ENCODE measurements at regions not wholly inside any gene's neighbourhood (a gene's known extent, or its start where the extent isn't known, plus 50 kb on each side); places are given as distances from the start of the nearest gene placed in this dataset.

- DNase-seq (ENCODE audit: low read depth): no peak
Observed at GRCh38 chr2:144281476-144281875, 238.4 kb downstream of the ZEB2 start.

DNA sequence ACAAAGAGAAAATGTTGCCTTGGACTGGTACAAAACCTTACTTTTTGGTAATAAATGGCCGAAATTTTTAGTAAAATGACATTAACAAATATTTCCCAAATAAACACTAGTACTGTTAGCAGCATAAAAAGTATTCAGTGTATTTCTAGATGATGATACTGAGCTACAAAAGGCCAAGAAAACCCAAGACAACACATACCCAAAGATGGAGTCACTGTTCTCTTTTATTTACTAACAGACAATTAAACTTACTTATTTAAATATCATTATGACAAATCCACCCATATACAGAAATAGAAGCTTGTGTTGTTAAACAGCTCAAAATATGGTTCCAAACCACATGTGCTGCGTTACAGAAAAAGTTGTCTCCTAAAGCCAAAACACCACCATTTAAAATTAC, 239.9 kb downstream of the ZEB2 start:
- no peak for DNase-seq (ENCODE audit: low read depth)

DNA sequence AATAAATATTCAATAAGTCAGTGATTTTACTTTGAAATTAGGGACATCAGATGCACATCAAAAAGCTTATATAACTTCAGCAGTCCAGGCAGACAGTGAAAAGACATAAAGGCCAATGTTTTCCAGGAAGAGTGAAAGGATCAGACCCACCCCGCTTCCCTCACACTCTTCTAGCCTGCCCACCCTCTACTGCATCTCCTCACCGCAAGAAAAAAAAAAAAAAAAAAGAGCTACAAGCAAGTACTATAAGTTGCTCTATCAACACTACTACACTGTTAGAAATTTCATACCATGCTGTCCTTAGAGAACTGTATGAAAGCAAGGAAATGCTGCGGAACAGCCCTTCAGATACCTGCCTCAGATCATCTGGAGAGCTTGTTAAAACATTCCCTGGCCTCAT, 240.8 kb downstream of the ZEB2 start:
- DNase-seq (ENCODE audit: low read depth): no peak

DNA sequence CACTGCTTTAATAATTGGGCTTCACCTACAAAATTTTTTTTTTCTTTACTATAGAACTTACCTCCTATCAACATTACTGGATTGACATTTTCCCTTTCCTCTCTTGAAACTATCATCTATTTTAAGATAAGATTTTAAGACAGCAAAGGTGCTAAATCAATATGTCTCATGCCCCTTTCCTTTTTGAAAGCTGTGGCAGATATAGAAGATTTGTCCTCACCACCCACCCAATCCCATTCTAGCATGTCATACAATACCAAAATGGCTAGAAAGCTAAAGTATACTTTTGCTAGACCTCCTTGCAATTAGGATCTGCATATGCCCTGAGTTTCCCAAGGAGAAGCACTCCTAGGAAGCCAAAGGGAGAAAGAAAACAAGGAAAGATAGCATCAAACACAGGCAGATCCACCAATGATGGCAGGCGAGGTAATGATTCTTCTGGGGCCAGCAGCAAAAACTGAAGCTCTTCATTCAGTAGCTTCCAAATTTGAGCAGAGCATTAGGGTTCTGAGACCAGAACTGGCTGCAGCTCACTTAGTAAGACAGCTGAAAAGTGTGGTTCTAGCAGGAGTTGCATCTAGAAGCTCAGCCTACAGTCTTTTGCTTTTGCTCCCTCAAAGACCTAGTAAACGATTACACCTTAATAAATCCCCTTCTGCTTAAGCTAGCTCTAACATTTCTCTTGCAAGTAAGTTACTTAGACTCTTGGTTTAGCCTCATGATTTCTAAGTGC, 242.1 kb downstream of the ZEB2 start:
- no peak for DNase-seq (ENCODE audit: low read depth)

- DNase-seq (ENCODE audit: low read depth): no peak
Observed at GRCh38 chr2:144275340-144275739, 244.6 kb downstream of the ZEB2 start.

DNA sequence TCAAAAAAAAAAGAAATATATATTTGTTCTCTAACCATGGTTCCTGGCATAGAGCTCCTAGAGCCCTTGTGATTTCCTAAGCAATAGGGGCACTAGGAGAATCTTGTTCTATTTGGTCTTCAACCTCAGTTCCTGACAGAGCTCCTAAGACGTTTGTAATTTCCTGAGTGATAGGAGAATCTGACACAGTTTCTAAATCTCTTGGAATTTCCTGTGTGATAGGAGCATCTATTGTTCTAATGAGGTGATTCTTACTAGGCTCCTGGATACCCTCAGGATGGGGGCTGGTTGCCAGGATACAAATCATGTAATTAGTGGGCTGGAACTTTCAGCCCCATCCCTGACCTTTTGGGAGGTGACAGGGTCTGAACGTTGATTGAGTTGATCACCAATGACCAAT, 245.8 kb downstream of the ZEB2 start:
- no peak for DNase-seq (ENCODE audit: low read depth)

DNA sequence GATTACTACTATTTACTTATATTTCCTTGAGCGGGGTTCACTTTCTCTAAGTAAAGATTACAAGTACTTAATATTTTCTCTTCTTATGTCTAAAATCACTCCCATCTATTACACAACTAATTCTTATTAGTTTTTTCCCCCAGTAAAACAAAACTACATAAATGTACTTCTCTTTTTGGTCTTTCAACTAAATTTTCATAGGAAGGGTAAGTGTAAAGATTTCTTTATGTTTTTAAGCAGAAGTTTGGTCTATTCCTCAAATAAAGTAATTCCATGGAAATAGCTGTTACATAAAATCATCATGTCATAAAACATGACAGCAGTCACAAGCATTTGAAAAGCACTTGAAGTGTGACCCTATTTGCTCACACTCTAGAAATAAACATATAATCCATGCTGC, 249.0 kb downstream of the ZEB2 start:
- DNase-seq (ENCODE audit: low read depth): no peak

GRCh38 chr2:144268036-144268678, 251.8 kb downstream of the ZEB2 start:
- no peak for DNase-seq (ENCODE audit: low read depth)

DNA sequence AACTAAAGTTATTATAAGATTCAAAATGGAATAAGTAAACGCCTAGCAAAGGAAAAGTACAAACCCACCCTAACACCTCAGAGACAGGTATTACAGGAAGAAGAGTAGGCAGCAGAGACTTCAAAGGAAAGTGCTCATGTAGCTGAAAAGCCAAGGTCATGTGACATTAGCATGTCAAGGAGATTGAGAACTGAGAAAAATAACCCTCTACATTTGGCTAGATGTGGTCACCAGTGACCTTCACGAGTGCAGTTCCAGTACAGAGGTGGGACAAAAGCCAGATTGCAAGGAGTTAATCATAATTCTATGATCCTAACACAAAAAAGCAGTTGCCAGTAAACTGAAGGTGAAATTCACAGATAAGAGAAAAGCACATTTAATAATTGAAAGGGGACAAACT, 252.7 kb downstream of the ZEB2 start:
- no peak for DNase-seq (ENCODE audit: low read depth)

- no peak for DNase-seq (ENCODE audit: low read depth)
Observed at GRCh38 chr2:144265654-144266053, 254.3 kb downstream of the ZEB2 start.

DNA sequence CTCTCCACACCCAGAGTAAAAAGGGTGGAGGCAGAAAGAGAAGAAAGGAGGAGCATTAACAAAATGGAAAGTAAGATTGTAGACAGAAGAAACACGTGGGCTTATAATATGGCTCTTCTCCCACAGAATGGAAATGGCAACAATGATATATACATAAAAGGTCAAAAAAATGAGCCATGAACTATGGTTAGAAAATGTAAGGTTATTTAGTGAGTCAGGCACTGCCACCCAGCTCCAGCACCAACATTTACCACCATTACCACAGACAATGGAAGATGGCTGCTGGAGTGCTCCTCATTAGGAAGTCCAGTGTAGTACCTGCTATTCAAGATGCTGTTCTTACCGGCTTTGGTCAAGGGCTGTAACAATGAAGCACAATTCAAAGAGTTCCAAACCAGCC, 258.0 kb downstream of the ZEB2 start:
- DNase-seq (ENCODE audit: low read depth): no peak

- DNase-seq (ENCODE audit: low read depth): no peak
Observed at GRCh38 chr2:144261336-144261735, 258.6 kb downstream of the ZEB2 start.

DNA sequence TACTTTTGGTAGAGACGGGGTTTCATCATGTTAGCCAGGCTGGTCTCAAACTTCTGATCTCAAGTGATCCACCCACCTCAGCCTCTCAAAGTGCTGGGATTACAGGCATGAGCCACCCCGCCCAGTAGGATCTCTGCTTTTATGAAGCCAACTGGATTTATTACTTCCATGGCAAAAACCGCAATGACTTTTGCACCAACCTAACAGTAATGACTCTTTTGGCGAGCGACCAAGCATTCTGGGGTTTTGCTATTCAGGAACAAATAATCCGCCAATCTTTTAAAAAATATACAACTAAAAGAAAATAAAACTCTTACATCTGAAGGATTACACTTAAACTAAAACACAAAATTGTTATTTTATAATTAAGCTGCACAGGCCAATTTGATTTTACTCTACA, 260.6 kb downstream of the ZEB2 start:
- DNase-seq (ENCODE audit: low read depth): no peak

GRCh38 chr2:144258154-144258553, 261.8 kb downstream of the ZEB2 start:
- no peak for DNase-seq (ENCODE audit: low read depth)

DNA sequence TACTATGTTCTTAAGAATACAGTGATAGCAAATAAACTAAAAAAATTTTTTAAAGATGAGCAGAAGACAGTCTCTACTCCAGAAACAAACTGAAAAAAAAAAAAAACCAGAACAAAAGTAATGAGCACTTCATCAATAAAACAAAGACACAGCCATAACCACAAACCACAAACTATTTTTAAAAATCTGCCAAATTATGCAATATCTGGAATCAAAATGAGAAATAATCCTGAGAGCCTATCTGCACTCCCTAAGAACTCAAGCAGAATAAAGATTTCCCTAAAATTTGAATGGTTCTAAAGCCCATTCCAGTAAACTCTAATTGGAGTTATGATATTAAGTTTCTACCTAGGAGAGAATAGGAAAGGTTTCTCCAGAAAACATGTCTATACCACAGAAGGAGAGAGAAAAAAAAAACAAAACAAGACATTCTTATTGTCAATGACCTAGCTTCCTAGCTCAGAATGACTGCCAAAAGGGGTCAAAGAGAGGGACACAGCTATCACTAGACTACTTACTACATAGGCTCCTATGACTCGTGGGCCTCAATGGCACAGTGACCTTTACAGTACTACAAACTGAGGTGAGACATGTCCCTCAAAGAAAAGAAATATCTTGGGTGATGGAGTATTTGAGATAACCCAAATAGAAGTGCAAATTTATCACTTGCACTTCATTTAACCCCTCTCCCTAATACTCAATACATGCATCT, 262.8 kb downstream of the ZEB2 start:
- peak; percentile 64 for DNase-seq (ENCODE audit: low read depth)

GRCh38 chr2:144254342-144255235, 265.3 kb downstream of the ZEB2 start:
- no peak for DNase-seq (ENCODE audit: low read depth)

- DNase-seq (ENCODE audit: low read depth): no peak
Observed at GRCh38 chr2:144253743-144254142, 266.2 kb downstream of the ZEB2 start.

DNA sequence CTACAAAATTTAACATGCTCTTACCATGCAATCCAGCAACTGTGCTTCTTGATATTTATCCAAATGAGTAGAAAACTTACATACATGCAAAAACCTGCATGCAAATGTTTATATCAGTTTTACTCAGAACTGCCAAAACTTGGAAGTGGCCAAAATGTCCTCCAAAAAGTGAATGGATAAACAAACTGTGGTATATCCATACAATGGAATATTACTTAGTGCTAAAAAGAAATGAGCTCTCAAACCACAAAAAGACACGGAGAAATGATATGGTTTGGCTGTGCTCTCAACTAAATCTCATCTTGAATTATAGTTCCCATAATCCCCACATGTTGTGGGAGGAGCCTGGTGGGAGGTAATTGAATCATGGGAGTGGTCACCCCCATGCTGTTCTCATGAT, 267.2 kb downstream of the ZEB2 start:
- no peak for DNase-seq (ENCODE audit: low read depth)

DNA sequence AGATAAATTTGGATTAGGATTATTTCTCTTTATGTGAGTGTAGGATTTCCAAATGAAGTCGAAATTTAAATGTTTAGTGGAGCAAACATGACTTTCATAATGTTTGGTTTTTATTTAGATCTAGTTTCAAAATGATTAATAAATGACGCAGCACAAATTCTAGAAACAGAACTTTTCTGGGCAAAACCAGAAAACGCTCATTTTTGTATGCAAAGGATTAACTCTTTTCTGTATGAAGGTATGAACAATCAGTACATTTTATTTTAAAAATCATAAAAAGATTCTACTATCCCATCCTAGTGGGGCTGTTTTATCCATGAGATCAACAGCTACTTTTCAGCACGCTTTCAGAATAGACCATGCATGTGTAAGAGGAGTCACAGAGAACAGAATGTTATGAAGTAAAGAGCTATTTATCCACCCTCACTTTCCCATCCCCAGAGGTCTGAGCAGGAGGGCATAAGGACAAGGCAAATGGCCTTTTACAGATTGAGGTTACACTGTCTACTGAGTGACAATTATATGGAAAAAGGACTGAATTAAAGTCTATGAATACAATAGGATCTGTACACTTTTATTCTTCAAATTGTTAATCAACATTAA, 270.8 kb downstream of the ZEB2 start:
- DNase-seq (ENCODE audit: low read depth): no peak

DNA sequence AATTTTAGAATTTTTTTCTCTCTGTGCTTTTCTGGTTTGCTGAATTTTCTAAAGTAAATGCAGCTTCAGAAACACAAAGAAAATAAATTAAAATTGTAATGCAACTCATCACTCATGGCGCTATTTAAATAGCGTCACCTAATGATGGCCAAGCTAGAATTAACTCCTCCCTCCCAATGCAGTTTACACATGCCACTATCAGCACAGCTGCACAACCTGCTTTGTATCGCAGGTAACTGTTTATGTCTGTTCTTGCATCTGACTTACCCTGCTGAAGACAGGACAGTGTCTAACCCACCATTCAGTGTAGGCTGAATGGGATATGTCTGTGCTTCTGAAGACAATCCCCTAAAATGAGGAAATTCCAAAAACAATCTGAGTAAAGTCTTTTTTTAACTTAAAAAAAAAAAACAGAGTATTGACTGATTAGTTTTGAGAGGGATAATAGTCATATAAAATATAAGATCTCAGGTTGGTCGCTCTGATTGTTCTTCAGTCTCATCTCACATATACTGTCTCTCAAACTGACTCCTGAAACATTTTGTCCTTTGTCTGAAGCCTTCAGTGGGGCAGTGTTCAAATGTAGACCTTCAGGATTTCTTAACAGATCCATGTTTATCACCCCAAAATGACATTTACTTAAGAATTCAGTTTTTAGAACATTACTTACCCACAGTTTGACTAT, 271.4 kb downstream of the ZEB2 start:
- DNase-seq (ENCODE audit: low read depth): no peak

- DNase-seq (ENCODE audit: low read depth): no peak
Observed at GRCh38 chr2:144244938-144245337, 275.0 kb downstream of the ZEB2 start.

All from GM04503 (cell line).